ENCODE measurements at regions not wholly inside any gene's neighbourhood (a gene's known extent, or its start where the extent isn't known, plus 50 kb on each side); places are given as distances from the start of the nearest gene placed in this dataset.

GRCh38 chr10:52481986-52482555 lies 168.0 kb downstream of the DKK1 start:
- H3K27ac ChIP-seq (ENCODE audit: low read depth, low read length), result no peak overlapping the region
- no peaks in the 10 kb centered on the region for H3K27me3 ChIP-seq (ENCODE audit: control insufficient read depth, insufficient read depth, low read length)
- no peak overlapping the region for H3K4me3 ChIP-seq (ENCODE audit: low read depth, low read length)
- H3K9ac ChIP-seq (ENCODE audit: low read length), result no peak overlapping the region
- no peaks in the 10 kb centered on the region for H3K36me3 ChIP-seq (ENCODE audit: control insufficient read depth, insufficient read depth, low read length)
- no peaks in the 10 kb centered on the region for H3K4me1 ChIP-seq (ENCODE audit: control insufficient read depth, insufficient read depth, low read length)
- H3K9me3 ChIP-seq (ENCODE audit: control insufficient read depth, insufficient read depth, low read depth, low read length), result no peaks in the 10 kb centered on the region

- Histone ChIP-seq H3K9me3 (ENCODE audit: control insufficient read depth, insufficient read depth, low read depth, low read length) (no peaks in the 10 kb centered on the region), H3K36me3 (ENCODE audit: control insufficient read depth, insufficient read depth, low read length) (no peaks in the 10 kb centered on the region), H3K27ac (ENCODE audit: low read depth, low read length) (no peak overlapping the region), H3K4me3 (ENCODE audit: low read depth, low read length) (no peak overlapping the region), H3K9ac (ENCODE audit: low read length) (no peak overlapping the region), H3K27me3 (ENCODE audit: control insufficient read depth, insufficient read depth, low read length) (no peaks in the 10 kb centered on the region), H3K4me1 (ENCODE audit: control insufficient read depth, insufficient read depth, low read length) (no peaks in the 10 kb centered on the region)
Observed at GRCh38 chr10:52483587-52483986, 169.5 kb downstream of the DKK1 start.

- no peak overlapping the region for H3K9ac ChIP-seq (ENCODE audit: low read length)
- H3K27ac ChIP-seq (ENCODE audit: low read depth, low read length), result no peak overlapping the region
- no peaks in the 10 kb centered on the region for H3K9me3 ChIP-seq (ENCODE audit: control insufficient read depth, insufficient read depth, low read depth, low read length)
- no peaks in the 10 kb centered on the region for H3K27me3 ChIP-seq (ENCODE audit: control insufficient read depth, insufficient read depth, low read length)
- no peak overlapping the region for H3K4me3 ChIP-seq (ENCODE audit: low read depth, low read length)
- H3K4me1 ChIP-seq (ENCODE audit: control insufficient read depth, insufficient read depth, low read length), result no peaks in the 10 kb centered on the region
- H3K36me3 ChIP-seq (ENCODE audit: control insufficient read depth, insufficient read depth, low read length), result no peaks in the 10 kb centered on the region
Observed at GRCh38 chr10:52484206-52485065, 170.4 kb downstream of the DKK1 start.

GRCh38 chr10:52485462-52485861 lies 171.4 kb downstream of the DKK1 start:
- H3K9ac ChIP-seq (ENCODE audit: low read length), result no peak overlapping the region
- H3K27me3 ChIP-seq (ENCODE audit: control insufficient read depth, insufficient read depth, low read length), result no peaks in the 10 kb centered on the region
- no peaks in the 10 kb centered on the region for H3K36me3 ChIP-seq (ENCODE audit: control insufficient read depth, insufficient read depth, low read length)
- no peaks in the 10 kb centered on the region for H3K9me3 ChIP-seq (ENCODE audit: control insufficient read depth, insufficient read depth, low read depth, low read length)
- no peaks in the 10 kb centered on the region for H3K4me1 ChIP-seq (ENCODE audit: control insufficient read depth, insufficient read depth, low read length)
- H3K27ac ChIP-seq (ENCODE audit: low read depth, low read length), result no peak overlapping the region
- H3K4me3 ChIP-seq (ENCODE audit: low read depth, low read length), result no peak overlapping the region

- H3K9me3 ChIP-seq (ENCODE audit: control insufficient read depth, insufficient read depth, low read depth, low read length), result no peaks in the 10 kb centered on the region
- H3K27ac ChIP-seq (ENCODE audit: low read depth, low read length), result no peak overlapping the region
- H3K4me1 ChIP-seq (ENCODE audit: control insufficient read depth, insufficient read depth, low read length), result no peaks in the 10 kb centered on the region
- no peaks in the 10 kb centered on the region for H3K27me3 ChIP-seq (ENCODE audit: control insufficient read depth, insufficient read depth, low read length)
- no peak overlapping the region for H3K4me3 ChIP-seq (ENCODE audit: low read depth, low read length)
- no peaks in the 10 kb centered on the region for H3K36me3 ChIP-seq (ENCODE audit: control insufficient read depth, insufficient read depth, low read length)
- H3K9ac ChIP-seq (ENCODE audit: low read length), result no peak overlapping the region
Observed at GRCh38 chr10:52486840-52487611, 172.9 kb downstream of the DKK1 start.

GRCh38 chr10:52488606-52489485 lies 174.8 kb downstream of the DKK1 start:
- H3K4me3 ChIP-seq (ENCODE audit: low read depth, low read length), result no peak overlapping the region
- no peaks in the 10 kb centered on the region for H3K27me3 ChIP-seq (ENCODE audit: control insufficient read depth, insufficient read depth, low read length)
- no peak overlapping the region for H3K9ac ChIP-seq (ENCODE audit: low read length)
- no peaks in the 10 kb centered on the region for H3K4me1 ChIP-seq (ENCODE audit: control insufficient read depth, insufficient read depth, low read length)
- no peaks in the 10 kb centered on the region for H3K9me3 ChIP-seq (ENCODE audit: control insufficient read depth, insufficient read depth, low read depth, low read length)
- H3K27ac ChIP-seq (ENCODE audit: low read depth, low read length), result no peak overlapping the region
- H3K36me3 ChIP-seq (ENCODE audit: control insufficient read depth, insufficient read depth, low read length), result no peaks in the 10 kb centered on the region

GRCh38 chr10:52491246-52491995 lies 177.3 kb downstream of the DKK1 start:
- H3K9ac ChIP-seq (ENCODE audit: low read length), result no peak overlapping the region

GRCh38 chr10:52499281-52499680 lies 185.2 kb downstream of the DKK1 start:
- Histone ChIP-seq H3K4me3 (ENCODE audit: low read depth, low read length) (no peak overlapping the region), H3K27me3 (ENCODE audit: control insufficient read depth, insufficient read depth, low read length) (no peaks in the 10 kb centered on the region), H3K27ac (ENCODE audit: low read depth, low read length) (no peak overlapping the region), H3K4me1 (ENCODE audit: control insufficient read depth, insufficient read depth, low read length) (no peaks in the 10 kb centered on the region), H3K9me3 (ENCODE audit: control insufficient read depth, insufficient read depth, low read depth, low read length) (peaks cover 13% of the 10 kb centered on the region), H3K9ac (ENCODE audit: low read length) (no peak overlapping the region), H3K36me3 (ENCODE audit: control insufficient read depth, insufficient read depth, low read length) (no peaks in the 10 kb centered on the region)

More at GRCh38 chr10:52491246-52491995, 177.3 kb downstream of the DKK1 start:
- Histone ChIP-seq H3K4me1 (ENCODE audit: control insufficient read depth, insufficient read depth, low read length) (no peaks in the 10 kb centered on the region), H3K9me3 (ENCODE audit: control insufficient read depth, insufficient read depth, low read depth, low read length) (no peaks in the 10 kb centered on the region), H3K27ac (ENCODE audit: low read depth, low read length) (no peak overlapping the region), H3K4me3 (ENCODE audit: low read depth, low read length) (no peak overlapping the region), H3K27me3 (ENCODE audit: control insufficient read depth, insufficient read depth, low read length) (no peaks in the 10 kb centered on the region), H3K36me3 (ENCODE audit: control insufficient read depth, insufficient read depth, low read length) (no peaks in the 10 kb centered on the region)

GRCh38 chr10:52500476-52500875 lies 186.4 kb downstream of the DKK1 start:
- no peak overlapping the region for H3K9ac ChIP-seq (ENCODE audit: low read length)
- no peak overlapping the region for H3K4me3 ChIP-seq (ENCODE audit: low read depth, low read length)
- H3K27me3 ChIP-seq (ENCODE audit: control insufficient read depth, insufficient read depth, low read length), result no peaks in the 10 kb centered on the region
- no peak overlapping the region for H3K27ac ChIP-seq (ENCODE audit: low read depth, low read length)
- H3K4me1 ChIP-seq (ENCODE audit: control insufficient read depth, insufficient read depth, low read length), result no peaks in the 10 kb centered on the region
- H3K36me3 ChIP-seq (ENCODE audit: control insufficient read depth, insufficient read depth, low read length), result no peaks in the 10 kb centered on the region
- H3K9me3 ChIP-seq (ENCODE audit: control insufficient read depth, insufficient read depth, low read depth, low read length), result peaks cover 24% of the 10 kb centered on the region

GRCh38 chr10:52502237-52502636 lies 188.2 kb downstream of the DKK1 start:
- H3K36me3 ChIP-seq (ENCODE audit: control insufficient read depth, insufficient read depth, low read length), result no peaks in the 10 kb centered on the region
- no peak overlapping the region for H3K4me3 ChIP-seq (ENCODE audit: low read depth, low read length)
- H3K4me1 ChIP-seq (ENCODE audit: control insufficient read depth, insufficient read depth, low read length), result no peaks in the 10 kb centered on the region
- no peak overlapping the region for H3K27ac ChIP-seq (ENCODE audit: low read depth, low read length)
- H3K9ac ChIP-seq (ENCODE audit: low read length), result no peak overlapping the region
- peaks cover 33% of the 10 kb centered on the region for H3K9me3 ChIP-seq (ENCODE audit: control insufficient read depth, insufficient read depth, low read depth, low read length)
- H3K27me3 ChIP-seq (ENCODE audit: control insufficient read depth, insufficient read depth, low read length), result no peaks in the 10 kb centered on the region

All from HUES6 (cell line).